Stimulated activated CD4-positive, alpha-beta T cell treated with anti-CD3 and anti-CD28 coated beads, Interleukin-4, amount 100 ng/mL, for 48 hours (primary cell): ENCODE measurements at regions not wholly inside any gene's neighbourhood (a gene's known extent, or its start where the extent isn't known, plus 50 kb on each side); places are given as distances from the start of the nearest gene placed in this dataset.

ENCODE experiments used
- DNase-seq, 2 donors: peaks; one replicate each; pipeline ENCODE4 v3.0.0-alpha.2; 2020; ENCODE audit warnings: low read depth in 2 of 2

DNA sequence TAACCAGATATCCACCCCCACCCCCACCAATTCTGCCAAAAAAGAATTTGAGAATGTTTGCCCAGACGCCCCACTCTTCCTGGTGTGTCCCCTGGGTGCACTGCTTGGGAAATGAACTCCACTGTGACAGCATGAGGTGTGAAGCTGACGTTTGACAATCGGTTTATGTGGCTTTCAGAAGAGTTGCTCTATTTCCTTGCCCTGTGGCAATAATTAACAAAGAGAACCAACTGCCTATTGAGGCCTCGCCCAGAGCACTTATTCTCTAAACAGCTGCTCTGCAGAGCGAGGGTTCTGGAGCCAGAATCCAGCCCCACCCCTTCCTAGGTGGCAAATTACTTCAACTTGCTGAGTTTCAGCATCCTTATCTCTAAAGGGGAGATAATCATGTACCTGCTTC, 115.8 kb upstream of the SIX3 start:
- DNase-seq = no peak

DNA sequence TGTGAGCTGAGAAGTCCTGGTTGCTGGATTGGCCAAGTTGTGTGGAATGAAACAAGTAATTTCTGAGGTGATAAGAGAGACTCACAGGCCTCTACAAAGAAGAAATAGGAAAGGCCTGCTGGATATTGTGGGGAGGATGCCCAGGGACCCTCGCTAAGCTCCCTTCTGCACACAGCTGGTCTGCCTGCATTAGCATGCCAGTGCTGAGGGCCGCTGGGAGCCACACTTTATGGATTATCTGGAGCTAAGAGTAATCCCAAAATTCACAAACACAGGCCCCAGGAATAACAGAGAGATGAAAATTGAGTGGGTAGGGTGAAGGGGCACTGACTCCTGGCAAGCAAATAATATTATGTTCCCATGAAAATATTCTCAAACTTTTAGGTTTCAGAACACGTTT, 114.9 kb upstream of the SIX3 start:
- DNase-seq = no peak

DNA sequence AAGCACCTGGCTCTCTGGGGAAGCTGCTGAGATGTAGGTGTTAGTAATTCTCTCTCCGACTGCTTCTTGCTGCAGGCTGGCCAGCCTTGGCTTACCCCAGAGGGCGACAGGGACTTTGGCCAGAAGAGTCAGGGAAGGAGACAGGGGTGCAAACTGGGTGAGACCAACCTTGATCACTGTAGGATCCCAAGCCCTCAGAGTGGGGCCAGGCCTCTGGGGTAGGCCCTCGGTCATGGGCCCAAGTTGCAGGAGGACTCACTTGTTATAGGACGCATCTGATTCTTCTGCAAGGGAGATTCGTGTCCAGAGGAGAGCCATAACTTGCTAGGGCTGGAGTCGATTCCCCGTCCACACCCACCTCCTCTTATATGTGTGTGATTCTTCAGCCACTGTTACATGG, 111.7 kb upstream of the SIX3 start:
- DNase-seq = no peak

DNA sequence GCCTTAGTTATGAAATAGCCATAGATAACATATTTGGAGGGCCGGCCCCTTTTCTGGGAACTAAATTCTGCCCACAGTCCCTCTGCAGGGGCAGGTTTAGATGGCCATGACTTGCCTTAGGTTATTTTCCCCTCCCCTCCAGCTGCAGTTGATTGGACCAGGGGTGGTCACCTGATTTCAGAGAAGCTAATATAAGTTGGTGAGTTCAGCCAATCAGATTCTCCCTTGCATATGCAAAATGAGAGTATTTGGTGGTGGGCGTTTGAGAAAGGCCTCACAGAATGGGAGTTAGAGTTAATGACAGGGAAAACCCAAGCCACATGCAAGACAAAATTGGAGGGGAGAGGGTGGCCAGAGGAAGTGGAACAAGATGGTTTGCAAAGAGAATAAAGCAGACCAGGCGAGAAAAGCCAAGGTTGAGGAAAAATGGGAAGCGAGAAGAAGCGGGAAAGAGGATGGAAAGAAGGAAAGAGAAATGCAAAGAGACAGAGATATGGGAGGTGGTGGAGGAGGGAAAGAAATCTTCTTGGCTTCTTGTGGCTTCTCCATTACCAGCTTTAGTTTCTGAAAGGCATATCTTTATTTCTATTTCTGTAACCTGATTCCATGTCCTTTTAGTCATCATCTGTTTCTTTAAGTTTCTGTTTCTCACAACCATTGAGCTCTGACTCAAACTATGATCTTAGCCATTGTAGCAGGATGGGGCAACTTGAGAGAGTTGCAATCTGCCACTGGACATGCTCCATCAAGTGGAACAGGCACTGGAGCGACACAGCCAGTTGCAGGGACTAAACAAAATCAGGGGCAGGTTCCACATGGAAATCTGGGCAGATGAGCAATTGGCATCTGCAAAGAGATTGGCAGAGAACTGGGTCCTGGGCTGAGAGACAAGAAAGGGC, 108.1 kb upstream of the SIX3 start:
- DNase-seq = no peak

DNA sequence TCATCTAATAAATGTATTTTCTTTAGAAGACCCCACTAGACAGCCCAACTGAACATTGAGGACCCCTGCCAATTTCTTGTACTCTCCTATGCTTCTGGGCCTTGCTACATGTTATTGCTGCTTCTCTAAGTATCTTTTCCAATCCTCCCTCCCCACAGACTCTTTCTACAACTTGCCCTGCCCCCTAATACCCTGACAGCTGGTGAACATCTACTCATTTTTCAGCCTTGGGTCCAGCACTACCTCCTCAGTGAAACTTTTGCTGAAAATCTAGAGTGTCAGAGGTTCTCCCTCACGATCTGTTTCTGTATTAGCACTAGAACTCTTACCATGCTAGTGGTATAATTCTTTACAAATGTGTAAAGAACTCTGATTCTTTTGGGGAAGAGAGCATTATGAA, 106.8 kb upstream of the SIX3 start:
- no peak for DNase-seq

DNA sequence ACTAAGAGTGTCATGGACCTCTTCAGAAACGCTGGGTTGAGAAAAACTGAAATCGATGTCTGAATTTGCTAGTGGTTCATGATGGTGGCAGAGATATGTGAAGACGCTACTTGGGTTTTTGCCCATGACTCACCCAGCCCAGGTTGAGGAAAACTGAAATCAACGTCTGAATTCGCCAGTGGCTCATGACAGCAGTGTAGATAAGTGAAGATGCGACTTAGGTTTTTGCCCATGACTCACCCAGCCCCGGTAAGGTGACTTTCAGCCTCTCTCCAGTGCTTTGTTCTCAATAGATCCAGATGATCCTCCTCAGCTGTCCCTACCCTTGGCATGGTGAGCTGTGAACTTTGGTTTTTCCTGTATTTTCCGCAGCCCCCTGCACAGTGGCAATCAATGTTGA, 105.3 kb upstream of the SIX3 start:
- DNase-seq = peak; percentile 39 to 67

DNA sequence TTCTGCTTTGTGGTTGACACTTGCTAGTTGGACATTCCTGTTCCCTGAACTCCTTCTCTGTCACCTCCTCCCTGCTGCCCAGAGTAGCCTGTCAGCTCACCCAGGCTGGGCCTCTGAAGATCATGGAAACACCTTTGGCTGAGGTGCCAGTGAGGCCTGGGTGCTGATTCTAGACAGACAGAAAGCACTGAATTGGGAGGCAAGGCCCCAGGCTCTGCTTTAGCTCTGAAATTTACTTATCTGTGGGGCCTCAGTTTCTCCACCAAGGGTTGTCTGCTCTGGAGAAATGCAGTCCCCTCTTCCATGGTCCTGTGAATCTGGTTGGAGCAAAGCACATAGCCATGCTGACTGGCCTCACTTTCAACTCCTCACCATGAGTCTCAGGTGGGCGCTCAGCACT, 104.6 kb upstream of the SIX3 start:
- no peak for DNase-seq

DNA sequence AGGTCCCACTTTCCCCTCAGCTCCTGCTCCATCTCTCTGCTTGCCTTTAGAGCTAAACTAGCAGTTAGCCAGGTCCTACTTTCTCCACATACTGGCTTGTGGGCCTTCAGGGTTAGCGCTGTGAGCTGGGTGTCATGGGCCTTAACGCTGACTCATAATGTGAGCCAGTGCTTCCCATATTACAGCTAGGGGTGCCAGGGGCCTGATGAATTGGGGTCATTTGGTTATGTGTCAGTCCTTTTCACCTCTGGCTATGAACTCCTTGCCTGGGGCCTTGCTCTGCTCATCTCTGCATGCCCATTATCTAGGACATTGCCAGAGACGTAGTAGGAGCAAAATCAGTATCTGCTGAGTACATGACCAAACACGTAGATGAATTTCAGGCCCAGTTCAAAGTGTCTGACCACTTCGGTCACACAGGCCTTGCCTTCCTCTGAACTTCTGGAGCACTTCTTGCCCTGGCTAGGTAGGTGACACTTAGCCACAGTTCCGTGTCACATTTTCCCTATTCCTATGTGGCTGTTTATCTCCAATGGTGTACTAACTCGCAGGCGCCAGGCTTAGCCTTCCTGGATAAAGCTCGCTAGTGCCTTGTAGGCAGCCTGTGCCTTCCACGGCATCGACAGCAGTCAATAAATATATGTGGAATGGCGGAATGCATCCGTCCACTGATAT, 103.2 kb upstream of the SIX3 start:
- no peak for DNase-seq

DNA sequence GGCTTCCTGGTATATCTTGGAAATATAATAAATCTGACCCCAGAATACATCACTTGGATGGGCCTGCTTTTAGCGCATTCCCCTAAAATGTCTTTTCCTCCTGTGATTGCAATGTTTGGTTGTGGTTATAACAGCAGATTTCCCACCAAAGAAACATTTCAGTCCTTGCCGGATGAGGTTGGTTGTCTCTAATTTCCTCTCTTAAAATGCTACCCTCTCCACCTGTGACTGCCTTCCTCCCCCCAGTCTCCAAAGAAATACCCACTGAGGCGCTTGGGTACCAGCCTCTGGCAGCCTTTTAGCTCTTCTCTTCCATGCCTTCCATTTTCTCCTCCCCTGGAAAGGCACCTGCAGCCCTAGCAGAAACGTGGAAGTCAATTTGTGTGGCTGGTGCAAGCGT, 102.1 kb upstream of the SIX3 start:
- no peak for DNase-seq

DNA sequence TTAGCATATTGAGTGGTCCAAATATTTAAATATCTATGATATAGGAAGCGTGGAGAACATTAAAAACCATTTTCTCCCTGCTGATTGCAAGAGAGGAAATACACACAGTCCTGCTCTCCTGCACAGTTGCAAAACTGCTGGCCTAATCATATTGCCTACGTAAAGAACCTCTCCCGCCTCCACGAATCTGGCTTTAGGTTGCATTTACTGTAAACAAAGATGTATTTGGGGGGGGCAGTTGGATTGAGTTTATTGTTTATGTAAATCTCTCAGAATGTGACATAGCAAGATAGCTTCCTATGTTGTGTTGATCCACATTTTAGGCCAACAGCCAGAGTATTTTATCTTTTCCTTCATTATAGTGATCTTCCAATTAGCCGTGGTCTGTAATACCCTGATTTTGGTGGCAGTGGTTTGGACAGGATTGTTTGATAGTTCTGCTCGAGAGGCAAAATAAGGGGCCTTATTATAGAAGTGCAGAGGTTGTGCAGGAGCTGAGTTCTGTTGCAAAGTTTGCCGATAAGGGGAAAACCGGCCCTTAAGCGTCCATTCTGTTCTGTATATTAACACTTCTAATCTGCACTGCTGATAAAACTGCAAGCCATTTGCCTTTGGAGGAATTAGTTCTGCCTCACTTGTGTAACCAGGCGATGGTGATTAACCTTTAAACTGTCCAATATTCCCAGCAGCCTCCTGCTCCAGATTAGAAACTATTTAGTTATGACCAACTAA, 101.6 kb upstream of the SIX3 start:
- DNase-seq = no peak

DNA sequence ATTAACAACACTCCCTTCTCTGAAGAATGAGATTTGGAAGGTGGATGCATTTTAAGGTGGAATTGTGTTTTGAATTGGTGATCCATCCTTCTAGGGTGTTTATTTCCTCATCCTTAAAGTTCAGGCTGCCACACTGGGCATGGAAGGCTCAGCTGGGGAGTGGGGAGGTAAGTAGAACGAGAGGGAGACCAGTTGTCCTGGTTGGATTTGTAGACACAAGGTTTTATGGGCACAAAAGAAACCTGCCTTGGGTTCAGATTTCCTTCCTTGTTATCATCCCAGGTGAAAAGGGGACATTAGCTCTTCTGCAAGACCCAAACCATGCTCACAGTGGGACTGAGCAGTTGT, 101.0 kb upstream of the SIX3 start:
- DNase-seq = no peak

DNA sequence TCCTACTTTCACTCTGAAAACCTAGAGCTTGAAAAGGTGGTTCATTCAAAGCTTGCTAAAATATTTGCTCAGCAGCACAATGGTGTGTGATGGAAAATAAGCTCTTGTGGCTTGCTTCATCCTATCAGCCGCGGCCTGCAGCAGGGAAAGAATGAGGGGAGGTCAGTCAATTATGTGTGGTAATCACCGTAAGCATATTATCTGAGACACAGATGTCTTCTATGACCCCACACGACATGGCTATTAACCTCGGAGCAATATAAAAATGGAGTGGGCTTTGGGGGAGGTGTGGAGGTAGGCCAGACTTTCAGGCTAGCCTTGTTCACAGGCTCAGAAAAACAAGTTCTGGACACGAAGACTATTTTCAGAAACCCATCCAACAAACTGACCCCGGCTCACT, 98.4 kb upstream of the SIX3 start:
- DNase-seq = no peak

DNA sequence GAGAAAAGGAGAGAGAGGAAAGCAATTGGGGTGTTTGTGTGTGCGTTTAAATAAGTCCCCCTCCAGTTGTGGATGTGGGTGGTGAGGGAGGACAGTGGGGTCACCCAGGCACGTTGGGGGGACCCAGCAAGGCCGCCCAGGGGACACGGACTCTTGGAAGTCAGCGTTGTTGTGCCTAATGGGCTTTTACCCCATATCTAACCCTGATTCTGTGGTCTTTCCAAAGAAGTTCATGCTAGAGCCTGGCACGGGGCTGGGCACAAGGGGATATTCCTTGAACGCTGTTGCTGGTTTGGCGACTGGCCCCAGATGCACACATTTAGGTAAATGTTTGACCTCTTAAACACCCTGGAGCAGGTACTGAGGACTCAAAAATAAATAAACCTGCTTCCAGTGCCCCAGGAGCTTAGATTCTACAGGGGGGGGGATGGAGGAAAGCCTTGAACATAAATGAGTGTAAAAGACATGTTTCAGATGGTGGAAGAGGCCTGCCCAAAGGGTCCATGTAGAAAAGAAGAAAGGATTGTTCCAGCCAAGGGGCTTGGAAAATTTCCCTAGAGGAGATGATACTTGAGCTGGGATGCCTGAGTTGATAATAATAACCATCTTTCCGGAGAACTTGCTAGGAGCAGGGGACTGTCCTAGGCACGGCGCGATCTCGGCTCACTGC, 97.7 kb upstream of the SIX3 start:
- DNase-seq = no peak

DNA sequence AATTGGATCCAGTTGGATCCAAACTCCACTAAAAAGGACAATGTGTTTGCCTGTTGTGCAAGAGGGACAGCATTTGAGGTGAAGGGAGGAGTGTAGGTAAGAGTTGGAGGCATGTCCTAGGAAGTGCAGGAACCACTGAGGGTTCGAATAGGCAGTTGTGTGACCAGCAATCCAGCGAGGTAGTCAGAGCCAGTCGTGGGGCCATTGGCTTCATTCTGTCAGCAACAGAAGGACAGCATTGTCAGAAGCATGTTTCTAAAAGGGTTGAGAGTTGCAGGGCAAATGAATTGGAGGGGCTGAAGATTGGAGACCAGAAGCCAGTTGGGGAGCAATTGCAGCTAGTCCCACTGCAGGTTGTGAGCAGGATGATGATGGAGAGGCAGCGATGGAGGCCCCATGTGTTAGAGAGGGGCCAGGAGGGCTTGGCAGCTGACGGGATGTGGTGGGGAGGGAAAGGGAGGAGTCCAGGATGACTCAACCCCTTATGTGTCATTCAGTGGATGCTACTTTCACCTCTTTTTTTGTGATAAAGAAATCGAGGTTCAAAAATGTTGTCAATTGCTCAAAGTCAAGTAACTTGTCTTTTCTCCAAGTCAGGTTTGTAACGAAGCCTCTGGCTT, 96.7 kb upstream of the SIX3 start:
- DNase-seq = no peak

DNA sequence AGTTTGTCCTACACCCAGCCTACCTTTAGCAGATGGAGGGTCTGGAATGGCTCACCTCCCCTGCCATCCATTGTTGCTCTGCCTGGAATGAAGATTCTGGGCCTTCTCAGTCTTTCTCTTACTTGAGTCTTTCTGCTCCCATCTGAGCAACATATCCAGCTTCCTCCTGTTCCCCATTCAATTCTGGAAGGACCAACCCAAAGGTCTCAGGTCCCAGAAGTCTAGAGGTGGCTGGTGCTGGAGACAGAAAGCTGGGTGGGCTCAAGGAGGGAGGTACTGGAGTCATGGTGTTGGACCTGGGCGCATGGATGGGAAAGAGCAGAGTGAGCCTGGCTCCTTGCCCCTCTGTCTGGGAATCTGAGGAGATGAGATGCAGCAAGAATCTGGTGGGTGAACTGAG, 93.5 kb upstream of the SIX3 start:
- DNase-seq = no peak

DNA sequence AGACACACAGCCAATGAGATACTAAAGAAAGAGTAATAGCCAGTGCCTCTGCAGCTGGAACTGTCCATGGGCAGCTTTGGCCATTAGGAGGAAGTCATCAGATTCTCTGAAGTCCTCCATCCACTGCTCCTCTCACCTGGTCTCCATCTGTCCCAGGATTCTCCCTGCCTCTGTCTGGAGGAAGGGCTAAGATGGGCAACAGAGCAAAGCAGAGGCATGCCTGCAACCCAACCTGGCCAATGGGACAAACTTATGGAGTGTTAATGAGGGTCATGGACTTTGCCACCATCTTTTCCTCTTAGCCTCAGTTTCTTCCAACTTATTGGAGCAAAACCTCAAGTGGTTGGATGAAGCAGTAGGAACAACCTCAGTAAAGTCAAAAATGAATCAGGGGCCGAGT, 91.5 kb upstream of the SIX3 start:
- no peak for DNase-seq

DNA sequence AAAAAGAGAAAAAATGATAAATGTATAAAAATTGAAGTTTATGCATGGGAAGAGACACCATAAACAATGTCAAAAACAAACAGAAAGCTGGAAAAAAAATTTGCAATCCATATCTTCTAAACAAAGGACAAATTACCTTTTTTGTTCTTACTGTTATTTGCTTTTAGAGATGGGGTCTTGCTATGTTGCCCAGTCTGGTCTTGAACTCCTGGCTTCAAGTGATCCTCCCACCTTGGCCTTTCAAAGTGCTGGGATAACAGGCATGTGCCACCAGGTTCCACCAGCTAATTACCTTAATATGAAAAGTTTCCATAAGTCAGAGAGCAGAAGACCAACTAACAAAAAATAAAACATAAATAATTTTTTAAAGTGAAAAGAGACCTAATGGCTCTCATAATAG, 90.0 kb upstream of the SIX3 start:
- DNase-seq = no peak

DNA sequence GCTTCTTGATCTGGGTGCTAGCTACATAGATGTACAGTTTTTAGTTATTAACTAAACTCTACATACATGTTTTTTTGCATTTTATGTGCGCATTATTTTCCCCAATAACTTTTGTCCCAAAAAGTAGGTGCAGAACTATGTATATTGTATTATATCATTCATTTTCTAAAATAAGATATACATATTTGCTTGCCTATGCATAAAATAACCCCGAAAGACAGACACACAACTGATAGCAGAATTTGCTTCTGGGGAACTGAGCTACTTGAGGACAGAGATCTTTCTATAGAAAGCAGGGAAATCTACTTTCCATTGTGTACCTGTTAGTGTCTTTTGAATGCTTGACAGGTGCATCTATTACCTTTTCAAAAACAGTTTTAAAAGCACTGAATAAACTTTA, 88.9 kb upstream of the SIX3 start:
- DNase-seq = no peak

DNA sequence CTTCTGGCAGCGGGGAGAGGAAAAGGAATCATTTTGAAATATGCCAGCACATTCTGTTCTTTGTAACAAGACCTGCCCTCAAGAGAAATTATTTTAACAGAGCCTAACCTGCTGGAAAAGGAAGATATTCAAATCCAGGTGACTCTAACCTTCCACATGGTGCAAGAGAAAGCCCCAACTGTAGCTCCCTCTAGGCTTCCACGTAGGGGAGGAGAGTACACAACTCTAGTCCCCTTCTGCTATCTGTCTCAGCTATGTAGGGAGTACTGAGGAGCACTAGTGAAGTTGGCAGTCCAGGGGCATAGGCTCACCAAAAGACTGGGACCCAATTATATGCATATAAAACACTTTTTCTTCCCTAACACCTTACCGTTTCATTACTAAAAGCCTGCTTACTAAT, 82.2 kb upstream of the SIX3 start:
- DNase-seq = no peak

DNA sequence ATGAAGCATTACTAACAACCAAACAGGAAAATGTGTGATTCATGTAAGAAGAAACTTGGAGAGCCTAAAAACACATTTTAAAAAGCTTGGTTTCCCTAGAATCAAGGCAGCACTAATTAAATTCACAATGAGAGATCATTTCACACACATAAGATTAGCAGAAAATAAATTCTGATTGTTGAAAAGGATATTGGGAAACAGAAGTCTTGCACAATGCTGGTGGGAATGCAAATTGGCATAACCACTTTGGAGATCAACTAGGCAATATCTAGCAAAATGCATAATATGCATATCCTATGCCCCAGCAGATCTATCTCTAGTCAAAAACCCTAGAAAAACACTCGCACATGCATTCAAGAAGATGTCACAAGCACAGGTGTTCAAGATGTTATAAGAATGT, 75.3 kb upstream of the SIX3 start:
- DNase-seq = no peak

DNA sequence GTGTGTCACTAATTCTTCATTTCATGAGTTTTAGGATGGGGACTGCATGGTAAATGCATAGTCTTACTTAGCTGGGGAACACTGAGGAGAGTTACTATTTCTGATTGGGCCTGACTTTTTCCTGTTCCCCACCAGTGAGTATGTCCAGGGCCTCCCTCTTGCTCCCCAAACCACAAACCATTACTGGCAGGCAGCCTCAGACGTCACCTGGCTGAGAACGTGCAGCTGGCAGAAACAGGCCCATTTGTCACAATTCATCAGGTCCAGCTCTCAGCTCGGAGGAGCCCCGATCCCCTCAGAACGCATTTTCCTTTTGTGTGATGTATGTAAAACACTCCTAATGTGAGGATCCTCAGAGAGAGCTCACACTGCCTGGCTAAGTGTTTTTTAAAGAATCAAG, 71.7 kb upstream of the SIX3 start:
- no peak for DNase-seq

DNA sequence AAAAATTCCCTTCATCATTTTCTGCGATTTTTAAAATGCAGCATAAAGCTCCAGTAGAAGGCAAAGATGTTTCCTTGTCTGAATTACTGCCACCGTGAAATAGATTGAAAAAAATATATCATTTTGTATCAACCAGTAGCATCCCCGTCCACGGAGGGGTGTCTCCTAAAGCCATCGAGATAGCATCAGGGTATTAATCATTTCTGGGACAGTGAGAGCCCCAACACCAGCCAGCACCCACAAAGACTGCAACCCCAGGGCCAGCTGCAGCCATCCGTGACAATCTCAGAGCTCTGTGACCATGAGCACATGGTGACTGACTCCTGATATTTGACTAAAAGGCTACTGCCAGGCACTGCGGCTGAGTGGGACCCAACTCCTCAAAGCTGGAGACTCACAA, 64.1 kb upstream of the SIX3 start:
- DNase-seq = no peak
